Uterus (tissue), 3 donors: ENCODE measurements at regions not wholly inside any gene's neighbourhood (a gene's known extent, or its start where the extent isn't known, plus 50 kb on each side); places are given as distances from the start of the nearest gene placed in this dataset.

Source experiments
- DNase-seq, 2 donors: peaks; one replicate each; pipeline ENCODE4 v3.0.0-alpha.2; 2019 to 2020
- H3K27ac ChIP-seq, 2 donors: fragments of 200-600 bp; sonication (generic); 1 replicate in 1 of 2; 2 replicates in 1 of 2; pipeline ENCODE4 v1.5.1; 2016 to 2018
- H3K27me3 ChIP-seq, 2 donors: fragments of 200-600 bp; sonication (generic); one replicate each; pipeline ENCODE4 v1.5.1; 2018 to 2019; ENCODE audit warnings: control low read depth in 1 of 2
- H3K36me3 ChIP-seq, 2 donors: fragments of 200-600 bp; sonication (generic); one replicate each; pipeline ENCODE4 v1.5.1; 2019; ENCODE audit warnings: control low read depth in 1 of 2
- H3K4me1 ChIP-seq, 2 donors: fragments of 200-600 bp; sonication (generic); one replicate each; pipeline ENCODE4 v1.5.1; 2018 to 2019; ENCODE audit warnings: control low read depth in 1 of 2
- H3K4me3 ChIP-seq, 2 donors: fragments of 200-600 bp; sonication (generic); 1 replicate in 1 of 2; 2 replicates in 1 of 2; pipeline ENCODE4 v1.5.1; 2018 to 2019; ENCODE audit warnings: mild to moderate bottlenecking in 1 of 2
- H3K9me3 ChIP-seq, 2 donors: fragments of 200-600 bp; sonication (generic); one replicate each; pipeline ENCODE4 v1.5.1; 2019; ENCODE audit warnings: control low read depth in 1 of 2
- POLR2A ChIP-seq, 2 donors: fragments of 450-650 bp; IDR thresholded peaks; one replicate each; pipeline ENCODE4 v1.6.1; 2016; ENCODE audit warnings: antibody characterized with exemption in 2 of 2, mild to moderate bottlenecking in 1 of 2, moderate library complexity in 1 of 2
- intact Hi-C: fragments of 100-400 bp; cut with DNase I; formaldehyde crosslinking; loops from one replicate; pipeline ENCODE4 v1.15.1; 2023; ENCODE audit warnings: low total_unique reads
- TF ChIP-seq, protein P1 (sequence below), 4 experiments: fragments of 200-600 bp in 2 of 4; fragments of 450-650 bp in 2 of 4; sonication (generic) in 2 of 4; IDR thresholded peaks; one replicate each; pipeline ENCODE4 v1.5.1; 2016 to 2019; ENCODE audit warnings: antibody characterized with exemption in 4 of 4, mild to moderate bottlenecking in 2 of 4, moderate library complexity in 1 of 4
- donor health status: DM: yes; HTN: yes; CAD: no.

- no peaks in the 10 kb centered on the region for H3K27me3 ChIP-seq
- H3K9me3 ChIP-seq = no peaks in the 10 kb centered on the region
- intact Hi-C loops = no loop called here
- no peaks in the 10 kb centered on the region for H3K4me1 ChIP-seq
- TF ChIP-seq, protein P1, sequence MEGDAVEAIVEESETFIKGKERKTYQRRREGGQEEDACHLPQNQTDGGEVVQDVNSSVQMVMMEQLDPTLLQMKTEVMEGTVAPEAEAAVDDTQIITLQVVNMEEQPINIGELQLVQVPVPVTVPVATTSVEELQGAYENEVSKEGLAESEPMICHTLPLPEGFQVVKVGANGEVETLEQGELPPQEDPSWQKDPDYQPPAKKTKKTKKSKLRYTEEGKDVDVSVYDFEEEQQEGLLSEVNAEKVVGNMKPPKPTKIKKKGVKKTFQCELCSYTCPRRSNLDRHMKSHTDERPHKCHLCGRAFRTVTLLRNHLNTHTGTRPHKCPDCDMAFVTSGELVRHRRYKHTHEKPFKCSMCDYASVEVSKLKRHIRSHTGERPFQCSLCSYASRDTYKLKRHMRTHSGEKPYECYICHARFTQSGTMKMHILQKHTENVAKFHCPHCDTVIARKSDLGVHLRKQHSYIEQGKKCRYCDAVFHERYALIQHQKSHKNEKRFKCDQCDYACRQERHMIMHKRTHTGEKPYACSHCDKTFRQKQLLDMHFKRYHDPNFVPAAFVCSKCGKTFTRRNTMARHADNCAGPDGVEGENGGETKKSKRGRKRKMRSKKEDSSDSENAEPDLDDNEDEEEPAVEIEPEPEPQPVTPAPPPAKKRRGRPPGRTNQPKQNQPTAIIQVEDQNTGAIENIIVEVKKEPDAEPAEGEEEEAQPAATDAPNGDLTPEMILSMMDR (IDR thresholded peaks at IDR 0.05) = no peak
- TF ChIP-seq POLR2A (IDR thresholded peaks at IDR 0.05) = no peak
- H3K4me3 ChIP-seq = no peak overlapping the region
- no peak for DNase-seq
- no peaks in the 10 kb centered on the region for H3K36me3 ChIP-seq
- no peak overlapping the region for H3K27ac ChIP-seq
Measured at GRCh38 chr22:47605886-47606285, 843.4 kb downstream of the TBC1D22A start.

GRCh38 chr22:47605441-47605840, 843.0 kb downstream of the TBC1D22A start:
- no peak overlapping the region for H3K27ac ChIP-seq
- no peaks in the 10 kb centered on the region for H3K36me3 ChIP-seq
- H3K4me1 ChIP-seq = no peaks in the 10 kb centered on the region
- no peak for DNase-seq
- no peak overlapping the region for H3K4me3 ChIP-seq
- TF ChIP-seq, protein P1 (IDR thresholded peaks at IDR 0.05) = no peak
- TF ChIP-seq POLR2A (IDR thresholded peaks at IDR 0.05) = no peak
- no peaks in the 10 kb centered on the region for H3K27me3 ChIP-seq
- intact Hi-C loops = no loop called here
- H3K9me3 ChIP-seq = no peaks in the 10 kb centered on the region

- DNase-seq = no peak
- Histone ChIP-seq H3K27ac (no peak overlapping the region), H3K9me3 (no peaks in the 10 kb centered on the region), H3K4me1 (no peaks in the 10 kb centered on the region), H3K4me3 (no peak overlapping the region), H3K36me3 (no peaks in the 10 kb centered on the region), H3K27me3 (no peaks in the 10 kb centered on the region)
- intact Hi-C loops = no loop called here
- no peak for TF ChIP-seq POLR2A (IDR thresholded peaks at IDR 0.05)
- TF ChIP-seq, protein P1 (IDR thresholded peaks at IDR 0.05) = no peak
Measured at GRCh38 chr22:47604563-47604962, 842.1 kb downstream of the TBC1D22A start.

DNA sequence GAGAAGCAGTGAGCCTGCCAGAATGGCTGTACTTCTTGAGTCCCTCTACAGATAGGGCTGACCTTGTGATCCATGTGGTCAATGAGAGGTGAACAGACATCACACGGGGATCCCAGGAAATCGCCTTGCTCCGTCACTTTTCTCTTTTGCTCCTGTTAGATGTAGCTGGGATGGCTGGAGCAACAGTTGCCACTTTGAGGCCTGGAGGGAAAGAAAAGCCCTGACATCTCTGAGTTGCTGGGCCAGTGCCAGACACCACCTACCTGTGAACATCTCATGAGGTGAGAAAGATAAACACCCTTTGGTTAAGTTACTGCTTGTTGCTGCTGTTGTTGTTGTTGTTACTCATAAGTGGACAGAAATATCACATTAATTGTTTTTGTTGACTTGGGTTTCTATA, 840.3 kb downstream of the TBC1D22A start:
- intact Hi-C loops = no loop called here

GRCh38 chr22:47601666-47602065, 839.2 kb downstream of the TBC1D22A start:
- TF ChIP-seq POLR2A (IDR thresholded peaks at IDR 0.05) = no peak
- TF ChIP-seq, protein P1 (IDR thresholded peaks at IDR 0.05) = no peak
- H3K27ac ChIP-seq = no peak overlapping the region
- no peak overlapping the region for H3K4me3 ChIP-seq
- H3K4me1 ChIP-seq = no peaks in the 10 kb centered on the region
- intact Hi-C loops = no loop called here
- no peaks in the 10 kb centered on the region for H3K9me3 ChIP-seq
- no peak for DNase-seq
- no peaks in the 10 kb centered on the region for H3K27me3 ChIP-seq
- no peaks in the 10 kb centered on the region for H3K36me3 ChIP-seq

More for the DNA sequence above, 840.3 kb downstream of the TBC1D22A start:
- Histone ChIP-seq H3K27ac (no peak overlapping the region), H3K9me3 (no peaks in the 10 kb centered on the region), H3K27me3 (no peaks in the 10 kb centered on the region), H3K36me3 (no peaks in the 10 kb centered on the region), H3K4me3 (no peak overlapping the region), H3K4me1 (no peaks in the 10 kb centered on the region)
- no peak for DNase-seq
- TF ChIP-seq, protein P1 (IDR thresholded peaks at IDR 0.05) = no peak
- no peak for TF ChIP-seq POLR2A (IDR thresholded peaks at IDR 0.05)
